ENCODE measurements at regions not wholly inside any gene's neighbourhood (a gene's known extent, or its start where the extent isn't known, plus 50 kb on each side); places are given as distances from the start of the nearest gene placed in this dataset.

DNA sequence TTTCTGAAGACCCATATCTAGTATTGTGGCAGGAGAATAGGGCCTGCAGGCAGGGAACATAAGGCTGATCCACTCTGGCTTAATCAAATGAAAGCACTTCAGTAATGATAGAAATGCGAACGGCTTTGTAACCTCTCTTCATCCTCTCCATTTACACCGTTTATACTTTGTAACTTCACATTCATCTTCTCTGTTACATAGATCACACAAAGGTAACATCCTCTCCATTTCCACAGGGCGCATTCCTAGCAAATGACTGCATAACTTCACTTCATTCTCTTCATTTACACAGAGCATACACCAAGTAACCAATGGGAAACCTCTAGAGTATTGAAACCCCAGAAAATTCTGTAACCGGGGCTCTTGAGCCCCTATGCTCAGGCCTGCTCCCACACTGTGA is 65.5 kb upstream of the SLC34A2 start:
- H3K4me3 ChIP-seq (ENCODE audit: control insufficient read depth in 2 of 3, extremely low read depth in 1 of 3, insufficient read depth in 2 of 3, low read depth in 1 of 3, low read length in 3 of 3) = no peak overlapping the region
- no peak overlapping the region for H3K27ac ChIP-seq (ENCODE audit: control insufficient read depth, insufficient read depth, low read length)
- FAIRE-seq (no peak), DNase-seq (ENCODE audit: low read depth, low spot score) (no peak)
- H4K20me1 ChIP-seq (ENCODE audit: control insufficient read depth, extremely low read depth, insufficient read depth, low read length) = no peaks in the 10 kb centered on the region
- no peak overlapping the region for H2AFZ ChIP-seq (ENCODE audit: control insufficient read depth, low read length)
- dilution Hi-C loops (cut with MboI; ENCODE audit: extremely low pct_ligation_motif_present, low sequenced_read_pairs) = no loop called here
- TF ChIP-seq CTCF (optimal IDR thresholded peaks at IDR 0.05 in 1 of 3, IDR thresholded peaks at IDR 0.05 in 1 of 3, conservative IDR thresholded peaks at IDR 0.05 in 1 of 3; ENCODE audit: extremely low read depth in 1 of 3, insufficient read depth in 2 of 3, low read length in 3 of 3) (no peak), EZH2 (IDR thresholded peaks at IDR 0.05; ENCODE audit: low read length) (no peak)
- no peaks in the 10 kb centered on the region for H3K9me1 ChIP-seq (ENCODE audit: control insufficient read depth, extremely low read depth, insufficient read depth, low read length)
- H3K4me1 ChIP-seq (ENCODE audit: control insufficient read depth, extremely low read depth, insufficient read depth, low read length) = no peaks in the 10 kb centered on the region
- no peaks in the 10 kb centered on the region for H3K9me3 ChIP-seq (ENCODE audit: control insufficient read depth, low read depth, low read length)
- H3K36me3 ChIP-seq (ENCODE audit: control insufficient read depth in 2 of 2, extremely low read depth in 1 of 2, insufficient read depth in 2 of 2, low read length in 2 of 2) = no peaks in the 10 kb centered on the region
- H3K79me2 ChIP-seq (ENCODE audit: control insufficient read depth, insufficient read depth, low read length) = no peaks in the 10 kb centered on the region
- H3K9ac ChIP-seq (ENCODE audit: control insufficient read depth, extremely low read depth, insufficient read depth, low read length) = no peak overlapping the region
- H3K27me3 ChIP-seq (ENCODE audit: control insufficient read depth, extremely low read depth, insufficient read depth, low read length) = no peaks in the 10 kb centered on the region
- H3K4me2 ChIP-seq (ENCODE audit: control insufficient read depth, extremely low read depth, insufficient read depth, low read depth, low read length) = no peak overlapping the region

GRCh38 chr4:25592736-25593135 is 62.9 kb upstream of the SLC34A2 start:
- Histone ChIP-seq H3K9ac (ENCODE audit: control insufficient read depth, extremely low read depth, insufficient read depth, low read length) (no peak overlapping the region), H3K79me2 (ENCODE audit: control insufficient read depth, insufficient read depth, low read length) (no peaks in the 10 kb centered on the region), H3K36me3 (ENCODE audit: control insufficient read depth in 2 of 2, extremely low read depth in 1 of 2, insufficient read depth in 2 of 2, low read length in 2 of 2) (no peaks in the 10 kb centered on the region), H2AFZ (ENCODE audit: control insufficient read depth, low read length) (no peak overlapping the region), H3K27ac (ENCODE audit: control insufficient read depth, insufficient read depth, low read length) (no peak overlapping the region), H3K4me1 (ENCODE audit: control insufficient read depth, extremely low read depth, insufficient read depth, low read length) (no peaks in the 10 kb centered on the region), H3K27me3 (ENCODE audit: control insufficient read depth, extremely low read depth, insufficient read depth, low read length) (no peaks in the 10 kb centered on the region), H3K4me3 (ENCODE audit: control insufficient read depth in 2 of 3, extremely low read depth in 1 of 3, insufficient read depth in 2 of 3, low read depth in 1 of 3, low read length in 3 of 3) (no peak overlapping the region), H4K20me1 (ENCODE audit: control insufficient read depth, extremely low read depth, insufficient read depth, low read length) (no peaks in the 10 kb centered on the region), H3K4me2 (ENCODE audit: control insufficient read depth, extremely low read depth, insufficient read depth, low read depth, low read length) (no peak overlapping the region), H3K9me3 (ENCODE audit: control insufficient read depth, low read depth, low read length) (no peaks in the 10 kb centered on the region), H3K9me1 (ENCODE audit: control insufficient read depth, extremely low read depth, insufficient read depth, low read length) (no peaks in the 10 kb centered on the region)
- DNase-seq (ENCODE audit: low read depth, low spot score) (no peak), FAIRE-seq (no peak)
- TF ChIP-seq CTCF (optimal IDR thresholded peaks at IDR 0.05 in 1 of 3, IDR thresholded peaks at IDR 0.05 in 1 of 3, conservative IDR thresholded peaks at IDR 0.05 in 1 of 3; ENCODE audit: extremely low read depth in 1 of 3, insufficient read depth in 2 of 3, low read length in 3 of 3) (no peak), EZH2 (IDR thresholded peaks at IDR 0.05; ENCODE audit: low read length) (no peak)
- dilution Hi-C loops (cut with MboI; ENCODE audit: extremely low pct_ligation_motif_present, low sequenced_read_pairs) = no loop called here
